HG02588 (cell line): ENCODE measurements at regions not wholly inside any gene's neighbourhood (a gene's known extent, or its start where the extent isn't known, plus 50 kb on each side); places are given as distances from the start of the nearest gene placed in this dataset.
A peak's percentile ranks its signal among the peaks of the same experiment; 100 is the strongest.

ENCODE experiments used
- ATAC-seq: cut with Tn5 transposase; IDR thresholded peaks from one replicate; pipeline ENCODE4 v1.9.1; 2021; ENCODE audit warnings: mild to moderate bottlenecking, moderate library complexity; ENCODE audit not compliant: unreplicated experiment

GRCh38 chr6:22043284-22043962, 253.4 kb downstream of the PRL start:
- ATAC-seq: no peak

GRCh38 chr6:22045261-22045912, 251.4 kb downstream of the PRL start:
- ATAC-seq: no peak

GRCh38 chr6:22049002-22049401, 247.8 kb downstream of the PRL start:
- ATAC-seq: no peak

- no peak for ATAC-seq
Observed at GRCh38 chr6:22053391-22053997, 243.3 kb downstream of the PRL start.

GRCh38 chr6:22056398-22056797, 240.4 kb downstream of the PRL start:
- no peak for ATAC-seq

GRCh38 chr6:22057962-22058361, 238.9 kb downstream of the PRL start:
- ATAC-seq: no peak

- ATAC-seq: no peak
Observed at GRCh38 chr6:22059126-22059525, 237.7 kb downstream of the PRL start.

- no peak for ATAC-seq
Observed at GRCh38 chr6:22059946-22060345, 236.9 kb downstream of the PRL start.

GRCh38 chr6:22062807-22063408, 233.9 kb downstream of the PRL start:
- peak; percentile 65 for ATAC-seq

- peak; percentile 26 for ATAC-seq
Observed at GRCh38 chr6:22064558-22064957, 232.3 kb downstream of the PRL start.

- ATAC-seq: no peak
Observed at GRCh38 chr6:22067122-22067521, 229.7 kb downstream of the PRL start.

- no peak for ATAC-seq
Observed at GRCh38 chr6:22067671-22068070, 229.2 kb downstream of the PRL start.

GRCh38 chr6:22068561-22069305, 228.1 kb downstream of the PRL start:
- peak; percentile 64 for ATAC-seq

GRCh38 chr6:22069306-22069800, 227.5 kb downstream of the PRL start:
- ATAC-seq: no peak

GRCh38 chr6:22071270-22072041, 225.4 kb downstream of the PRL start:
- no peak for ATAC-seq

GRCh38 chr6:22072949-22073348, 223.9 kb downstream of the PRL start:
- no peak for ATAC-seq

- no peak for ATAC-seq
Observed at GRCh38 chr6:22073516-22074198, 223.2 kb downstream of the PRL start.

- no peak for ATAC-seq
Observed at GRCh38 chr6:22078288-22078687, 218.5 kb downstream of the PRL start.

- no peak for ATAC-seq
Observed at GRCh38 chr6:22078802-22079545, 217.9 kb downstream of the PRL start.
